ENCODE measurements at regions not wholly inside any gene's neighbourhood (a gene's known extent, or its start where the extent isn't known, plus 50 kb on each side); places are given as distances from the start of the nearest gene placed in this dataset.

GRCh38 chr11:32172041-32172847 is 81.4 kb downstream of the RCN1 start:
- TF ChIP-seq, protein P1, sequence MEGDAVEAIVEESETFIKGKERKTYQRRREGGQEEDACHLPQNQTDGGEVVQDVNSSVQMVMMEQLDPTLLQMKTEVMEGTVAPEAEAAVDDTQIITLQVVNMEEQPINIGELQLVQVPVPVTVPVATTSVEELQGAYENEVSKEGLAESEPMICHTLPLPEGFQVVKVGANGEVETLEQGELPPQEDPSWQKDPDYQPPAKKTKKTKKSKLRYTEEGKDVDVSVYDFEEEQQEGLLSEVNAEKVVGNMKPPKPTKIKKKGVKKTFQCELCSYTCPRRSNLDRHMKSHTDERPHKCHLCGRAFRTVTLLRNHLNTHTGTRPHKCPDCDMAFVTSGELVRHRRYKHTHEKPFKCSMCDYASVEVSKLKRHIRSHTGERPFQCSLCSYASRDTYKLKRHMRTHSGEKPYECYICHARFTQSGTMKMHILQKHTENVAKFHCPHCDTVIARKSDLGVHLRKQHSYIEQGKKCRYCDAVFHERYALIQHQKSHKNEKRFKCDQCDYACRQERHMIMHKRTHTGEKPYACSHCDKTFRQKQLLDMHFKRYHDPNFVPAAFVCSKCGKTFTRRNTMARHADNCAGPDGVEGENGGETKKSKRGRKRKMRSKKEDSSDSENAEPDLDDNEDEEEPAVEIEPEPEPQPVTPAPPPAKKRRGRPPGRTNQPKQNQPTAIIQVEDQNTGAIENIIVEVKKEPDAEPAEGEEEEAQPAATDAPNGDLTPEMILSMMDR (conservative IDR thresholded peaks at IDR 0.05; ENCODE audit: low read depth, low read length) = no peak
- H3K4me3 ChIP-seq (ENCODE audit: low read depth, low read length) = no peak overlapping the region
- no peak for DNase-seq (ENCODE audit: low read depth)

- TF ChIP-seq, protein P1 (conservative IDR thresholded peaks at IDR 0.05; ENCODE audit: low read depth, low read length) = peak; percentile 87
Observed at GRCh38 chr11:32172848-32173834, 82.3 kb downstream of the RCN1 start.

GRCh38 chr11:32173977-32174376 is 83.1 kb downstream of the RCN1 start:
- TF ChIP-seq, protein P1 (conservative IDR thresholded peaks at IDR 0.05; ENCODE audit: low read depth, low read length) = no peak
- H3K4me3 ChIP-seq (ENCODE audit: low read depth, low read length) = no peak overlapping the region
- DNase-seq (ENCODE audit: low read depth) = no peak

More at GRCh38 chr11:32172848-32173834, 82.3 kb downstream of the RCN1 start:
- peak; percentile 80 for DNase-seq (ENCODE audit: low read depth)
- H3K4me3 ChIP-seq (ENCODE audit: low read depth, low read length) = no peak overlapping the region

- no peak overlapping the region for H3K4me3 ChIP-seq (ENCODE audit: low read depth, low read length)
- TF ChIP-seq, protein P1 (conservative IDR thresholded peaks at IDR 0.05; ENCODE audit: low read depth, low read length) = peak; percentile 90
- peak; percentile 89 for DNase-seq (ENCODE audit: low read depth)
Observed at GRCh38 chr11:32176223-32176934, 85.5 kb downstream of the RCN1 start.

GRCh38 chr11:32178692-32179091 is 87.8 kb downstream of the RCN1 start:
- DNase-seq (ENCODE audit: low read depth) = no peak
- TF ChIP-seq, protein P1 (conservative IDR thresholded peaks at IDR 0.05; ENCODE audit: low read depth, low read length) = no peak
- no peak overlapping the region for H3K4me3 ChIP-seq (ENCODE audit: low read depth, low read length)

GRCh38 chr11:32183512-32183911 is 92.6 kb downstream of the RCN1 start:
- H3K4me3 ChIP-seq (ENCODE audit: low read depth, low read length) = no peak overlapping the region
- TF ChIP-seq, protein P1 (conservative IDR thresholded peaks at IDR 0.05; ENCODE audit: low read depth, low read length) = no peak
- DNase-seq (ENCODE audit: low read depth) = no peak

Measured in choroid plexus epithelial cell (primary cell).